ENCODE measurements at regions not wholly inside any gene's neighbourhood (a gene's known extent, or its start where the extent isn't known, plus 50 kb on each side); places are given as distances from the start of the nearest gene placed in this dataset.

- H3K27ac Mint-ChIP-seq: no peak overlapping the region
- no peak overlapping the region for H3K4me3 Mint-ChIP-seq
- no peaks in the 10 kb centered on the region for H3K4me1 Mint-ChIP-seq
- no peak for TF ChIP-seq CTCF (IDR thresholded peaks at IDR 0.05)
- CTCF ChIA-PET: no interaction called here
- H3K27me3 Mint-ChIP-seq: no peaks in the 10 kb centered on the region
- intact Hi-C loops (cut with micrococcal nuclease): no loop called here
- peaks cover 7% of the 10 kb centered on the region for H3K9me3 Mint-ChIP-seq
- DNase-seq: no peak
- no peaks in the 10 kb centered on the region for H3K36me3 Mint-ChIP-seq (ENCODE audit: low read depth)
- ATAC-seq (ENCODE audit: low read depth): no peak
- POLR2A ChIA-PET: no interaction called here
These were observed 754.1 kb downstream of the DOK5 start for GRCh38 chr20:55229451-55229850.

- Mint-ChIP-seq H3K36me3 (ENCODE audit: low read depth) (no peaks in the 10 kb centered on the region), H3K27ac (no peak overlapping the region), H3K9me3 (peaks cover 19% of the 10 kb centered on the region), H3K4me1 (no peaks in the 10 kb centered on the region), H3K4me3 (no peak overlapping the region), H3K27me3 (no peaks in the 10 kb centered on the region)
- DNase-seq (no peak), ATAC-seq (ENCODE audit: low read depth) (no peak)
- no peak for TF ChIP-seq CTCF (IDR thresholded peaks at IDR 0.05)
- ChIA-PET POLR2A (no interaction called here), CTCF (no interaction called here)
- intact Hi-C loops (cut with micrococcal nuclease): no loop called here
These were observed 741.3 kb downstream of the DOK5 start for GRCh38 chr20:55216525-55217242.

- peaks cover 13% of the 10 kb centered on the region for H3K9me3 Mint-ChIP-seq
- ATAC-seq (ENCODE audit: low read depth) (no peak), DNase-seq (no peak)
- no peak for TF ChIP-seq CTCF (IDR thresholded peaks at IDR 0.05)
- intact Hi-C loops (cut with micrococcal nuclease): no loop called here
- H3K4me1 Mint-ChIP-seq: no peaks in the 10 kb centered on the region
- no peaks in the 10 kb centered on the region for H3K27me3 Mint-ChIP-seq
- no peak overlapping the region for H3K4me3 Mint-ChIP-seq
- ChIA-PET CTCF (no interaction called here), POLR2A (no interaction called here)
- H3K36me3 Mint-ChIP-seq (ENCODE audit: low read depth): no peaks in the 10 kb centered on the region
- no peak overlapping the region for H3K27ac Mint-ChIP-seq
These were observed 738.3 kb downstream of the DOK5 start for GRCh38 chr20:55213653-55214052.

- no peak for TF ChIP-seq CTCF (IDR thresholded peaks at IDR 0.05)
- DNase-seq: no peak
- H3K27me3 Mint-ChIP-seq: no peaks in the 10 kb centered on the region
- H3K4me3 Mint-ChIP-seq: no peak overlapping the region
- ChIA-PET POLR2A (no interaction called here), CTCF (no interaction called here)
- intact Hi-C loops (cut with micrococcal nuclease): no loop called here
- no peak for ATAC-seq (ENCODE audit: low read depth)
- no peak overlapping the region for H3K27ac Mint-ChIP-seq
- H3K4me1 Mint-ChIP-seq: no peaks in the 10 kb centered on the region
- H3K9me3 Mint-ChIP-seq: peaks cover 9% of the 10 kb centered on the region
- H3K36me3 Mint-ChIP-seq (ENCODE audit: low read depth): no peaks in the 10 kb centered on the region
These were observed 736.1 kb downstream of the DOK5 start for GRCh38 chr20:55211481-55211880.

- Mint-ChIP-seq H3K4me3 (no peak overlapping the region), H3K27ac (no peak overlapping the region), H3K27me3 (no peaks in the 10 kb centered on the region), H3K36me3 (ENCODE audit: low read depth) (no peaks in the 10 kb centered on the region), H3K9me3 (peaks cover 11% of the 10 kb centered on the region), H3K4me1 (no peaks in the 10 kb centered on the region)
- ChIA-PET POLR2A (no interaction called here), CTCF (no interaction called here)
- DNase-seq (no peak), ATAC-seq (ENCODE audit: low read depth) (no peak)
- TF ChIP-seq CTCF (IDR thresholded peaks at IDR 0.05): no peak
- intact Hi-C loops (cut with micrococcal nuclease): no loop called here
These were observed 730.3 kb downstream of the DOK5 start for GRCh38 chr20:55205665-55206064.

Data from activated B cell treated with CpG ODN at 0.5 μM for 24 hours (primary cell).